Breast epithelium (tissue), 4 donors: ENCODE measurements at regions not wholly inside any gene's neighbourhood (a gene's known extent, or its start where the extent isn't known, plus 50 kb on each side); places are given as distances from the start of the nearest gene placed in this dataset.

Experiments
- DNase-seq, 2 donors: peaks; one replicate each; pipeline ENCODE4 v3.0.0-alpha.2; 2019; ENCODE audit warnings: low spot score in 2 of 2
- H3K27ac ChIP-seq, 2 donors: fragments of 200-600 bp; sonication (generic) in 1 of 2; one replicate each; pipeline ENCODE4 v1.5.1; 2016 to 2019; ENCODE audit warnings: mild to moderate bottlenecking in 1 of 2
- H3K27me3 ChIP-seq, 2 donors: fragments of 200-600 bp; sonication (generic) in 1 of 2; one replicate each; pipeline versions ENCODE4 v1.5.1 to v1.6.0; 2017 to 2019; ENCODE audit warnings: control low read depth in 1 of 2, mild to moderate bottlenecking in 1 of 2
- H3K36me3 ChIP-seq: fragments of 200-600 bp; one replicate; pipeline ENCODE4 v1.5.1; 2019
- H3K4me1 ChIP-seq, 2 donors: fragments of 200-600 bp; sonication (generic); one replicate each; pipeline ENCODE4 v1.5.1; 2016 to 2019; ENCODE audit warnings: control low read depth in 1 of 2
- H3K4me3 ChIP-seq, 3 donors: fragments of 200-600 bp; sonication (generic); 1 replicate in 2 of 3; 2 replicates in 1 of 3; pipeline ENCODE4 v1.5.1; 2016 to 2019; ENCODE audit warnings: mild to moderate bottlenecking in 3 of 3, moderate library complexity in 2 of 3
- H3K9me3 ChIP-seq, 2 donors: fragments of 200-600 bp; sonication (generic) in 1 of 2; one replicate each; pipeline ENCODE4 v1.5.1; 2016 to 2019; ENCODE audit warnings: control low read depth in 1 of 2
- POLR2A ChIP-seq: fragments of 450-650 bp; IDR thresholded peaks from one replicate; pipeline ENCODE4 v1.6.1; 2016; ENCODE audit warnings: antibody characterized with exemption, mild to moderate bottlenecking, moderate library complexity
- POLR2AphosphoS5 ChIP-seq, 3 donors: sonication (generic); formaldehyde crosslinking; IDR thresholded peaks; one replicate each; pipeline ENCODE4 v1.6.1; 2017; ENCODE audit warnings: antibody characterized with exemption in 3 of 3
- intact Hi-C: fragments of 100-400 bp; cut with DNase I; formaldehyde crosslinking; loops from one replicate; pipeline ENCODE4 v1.15.1; 2023; ENCODE audit warnings: low total_unique reads
- TF ChIP-seq, protein P1 (sequence below), 3 donors: fragments of 450-650 bp; IDR thresholded peaks; one replicate each; pipeline ENCODE4 v1.5.1; 2016 to 2017; ENCODE audit warnings: antibody characterized with exemption in 3 of 3, mild to moderate bottlenecking in 3 of 3, moderate library complexity in 3 of 3

DNA sequence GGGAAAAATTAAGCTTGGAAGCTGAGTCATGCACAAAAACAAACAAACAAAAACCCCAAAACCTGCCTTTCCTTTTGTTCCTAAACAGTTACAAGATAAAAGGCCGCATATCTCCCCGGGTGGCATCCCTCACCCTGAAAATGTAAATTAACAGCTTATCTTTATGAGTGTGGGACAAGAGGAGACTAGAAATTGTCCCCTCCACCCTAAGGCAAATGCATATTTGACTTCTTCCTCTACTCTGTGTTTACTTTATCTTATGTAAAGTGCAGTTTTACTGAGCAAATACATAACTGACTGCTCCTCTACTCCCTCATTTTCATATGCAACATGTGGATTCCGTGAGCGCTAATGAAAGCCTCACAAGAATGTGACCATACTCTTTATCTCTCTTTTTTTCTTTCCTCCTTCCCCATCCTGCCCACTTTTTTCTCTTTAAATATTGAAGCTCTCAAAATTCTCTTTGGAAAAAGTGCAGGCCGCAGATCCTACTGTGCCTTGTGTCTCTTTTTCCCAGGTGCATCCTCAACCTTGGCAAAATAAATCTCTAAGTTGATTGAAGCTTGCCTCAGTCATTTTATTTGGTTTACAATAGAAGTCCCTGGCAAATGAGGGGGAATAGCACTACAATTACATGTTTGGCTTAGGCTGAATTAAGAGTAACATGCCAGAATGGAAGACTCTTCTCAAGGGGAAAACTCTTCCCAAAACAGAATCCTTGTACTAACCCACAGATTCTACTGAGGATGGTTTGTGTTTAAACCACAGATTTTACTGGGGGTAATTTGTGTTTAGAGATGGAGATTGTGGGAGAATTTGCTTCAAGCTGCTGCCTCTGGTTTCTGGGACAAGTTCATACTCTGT is 72.7 kb upstream of the WDR72 start:
- Histone ChIP-seq H3K4me1 (no peaks in the 10 kb centered on the region), H3K9me3 (no peaks in the 10 kb centered on the region), H3K36me3 (no peaks in the 10 kb centered on the region), H3K4me3 (no peak overlapping the region), H3K27me3 (no peaks in the 10 kb centered on the region), H3K27ac (no peak overlapping the region)
- no peak for DNase-seq
- intact Hi-C loops: no loop called here
- TF ChIP-seq, protein P1, sequence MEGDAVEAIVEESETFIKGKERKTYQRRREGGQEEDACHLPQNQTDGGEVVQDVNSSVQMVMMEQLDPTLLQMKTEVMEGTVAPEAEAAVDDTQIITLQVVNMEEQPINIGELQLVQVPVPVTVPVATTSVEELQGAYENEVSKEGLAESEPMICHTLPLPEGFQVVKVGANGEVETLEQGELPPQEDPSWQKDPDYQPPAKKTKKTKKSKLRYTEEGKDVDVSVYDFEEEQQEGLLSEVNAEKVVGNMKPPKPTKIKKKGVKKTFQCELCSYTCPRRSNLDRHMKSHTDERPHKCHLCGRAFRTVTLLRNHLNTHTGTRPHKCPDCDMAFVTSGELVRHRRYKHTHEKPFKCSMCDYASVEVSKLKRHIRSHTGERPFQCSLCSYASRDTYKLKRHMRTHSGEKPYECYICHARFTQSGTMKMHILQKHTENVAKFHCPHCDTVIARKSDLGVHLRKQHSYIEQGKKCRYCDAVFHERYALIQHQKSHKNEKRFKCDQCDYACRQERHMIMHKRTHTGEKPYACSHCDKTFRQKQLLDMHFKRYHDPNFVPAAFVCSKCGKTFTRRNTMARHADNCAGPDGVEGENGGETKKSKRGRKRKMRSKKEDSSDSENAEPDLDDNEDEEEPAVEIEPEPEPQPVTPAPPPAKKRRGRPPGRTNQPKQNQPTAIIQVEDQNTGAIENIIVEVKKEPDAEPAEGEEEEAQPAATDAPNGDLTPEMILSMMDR (IDR thresholded peaks at IDR 0.05): no peak
- TF ChIP-seq POLR2A (no peak), POLR2AphosphoS5 (IDR thresholded peaks at IDR 0.05) (no peak)

DNA sequence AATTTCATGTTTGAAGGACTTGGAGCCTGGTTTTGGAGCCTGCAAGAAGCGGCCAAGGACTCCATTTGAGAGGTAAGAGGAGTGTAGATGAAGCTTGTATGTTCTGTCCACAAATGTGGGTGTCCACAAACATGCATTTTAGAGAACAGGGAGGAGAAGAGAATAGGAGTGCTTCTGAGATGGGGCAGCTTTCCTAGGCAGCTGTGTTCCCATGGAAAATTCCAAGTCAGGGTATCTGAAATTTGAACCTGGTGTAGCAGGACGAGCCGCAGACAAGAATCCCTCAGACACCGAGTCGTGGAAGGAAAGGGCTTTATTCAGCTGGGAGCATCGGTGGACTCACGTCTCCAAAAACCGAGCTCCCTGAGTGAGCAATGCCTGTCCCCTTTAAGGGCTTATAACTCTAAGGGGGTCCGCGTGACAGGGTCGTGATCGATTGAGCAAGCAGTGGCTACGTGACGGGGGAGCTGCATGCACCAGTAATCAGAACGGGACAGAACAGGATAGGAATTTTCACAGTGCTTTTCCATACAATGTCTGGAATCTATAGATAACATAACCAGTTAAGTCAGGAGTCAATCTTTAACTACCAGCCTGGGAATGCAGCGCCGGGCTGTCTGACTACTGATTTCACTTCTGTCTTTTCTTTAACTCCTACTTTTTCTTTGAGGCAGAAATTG is 71.4 kb upstream of the WDR72 start:
- intact Hi-C loops: no loop called here
- DNase-seq: no peak

DNA sequence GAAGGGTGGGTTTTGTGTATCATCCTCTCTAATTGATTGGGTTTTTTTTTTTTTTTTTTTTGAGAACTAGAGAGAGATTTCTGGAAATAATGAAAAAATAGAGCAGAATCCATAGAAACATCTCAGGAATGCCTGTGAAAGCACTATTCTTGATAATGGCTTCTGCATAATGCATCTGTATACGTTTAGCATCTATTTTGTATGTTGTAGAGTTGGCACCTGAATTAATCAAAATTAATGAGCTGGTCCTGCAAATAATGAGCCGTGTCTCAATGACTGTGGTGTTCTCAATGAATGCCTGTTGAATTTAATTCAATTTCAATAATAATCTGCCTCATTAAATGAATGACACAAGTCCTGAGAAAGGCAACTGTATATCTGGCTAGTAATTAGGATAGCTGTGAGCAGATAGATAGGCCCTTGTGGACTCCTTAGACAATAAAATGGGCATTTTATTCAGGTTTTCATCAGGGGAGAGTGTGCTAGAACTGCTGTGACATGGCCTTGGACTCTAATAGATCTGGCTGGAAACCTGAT is 70.5 kb upstream of the WDR72 start:
- no peak for TF ChIP-seq POLR2AphosphoS5 (IDR thresholded peaks at IDR 0.05)
- TF ChIP-seq, protein P1 (IDR thresholded peaks at IDR 0.05): no peak
- TF ChIP-seq POLR2A: no peak
- peaks cover 0 to 2% of the 10 kb centered on the region in 2 donors for H3K9me3 ChIP-seq
- no peak overlapping the region for H3K27ac ChIP-seq
- H3K4me3 ChIP-seq: no peak overlapping the region
- no peaks in the 10 kb centered on the region for H3K36me3 ChIP-seq
- intact Hi-C loops: loop anchor here (10.0 kb wide), 1 partner anchor 485 kb away; no protein-coding TSS in a partner anchor
- H3K27me3 ChIP-seq: no peaks in the 10 kb centered on the region
- no peak for DNase-seq
- no peaks in the 10 kb centered on the region for H3K4me1 ChIP-seq

More for the DNA sequence above, 71.4 kb upstream of the WDR72 start:
- TF ChIP-seq, protein P1 (IDR thresholded peaks at IDR 0.05): no peak
- TF ChIP-seq POLR2AphosphoS5 (IDR thresholded peaks at IDR 0.05): no peak
- no peak for TF ChIP-seq POLR2A
- no peaks in the 10 kb centered on the region for H3K4me1 ChIP-seq
- no peaks in the 10 kb centered on the region for H3K36me3 ChIP-seq
- H3K27me3 ChIP-seq: no peaks in the 10 kb centered on the region
- no peaks in the 10 kb centered on the region for H3K9me3 ChIP-seq
- no peak overlapping the region for H3K27ac ChIP-seq
- H3K4me3 ChIP-seq: no peak overlapping the region

DNA sequence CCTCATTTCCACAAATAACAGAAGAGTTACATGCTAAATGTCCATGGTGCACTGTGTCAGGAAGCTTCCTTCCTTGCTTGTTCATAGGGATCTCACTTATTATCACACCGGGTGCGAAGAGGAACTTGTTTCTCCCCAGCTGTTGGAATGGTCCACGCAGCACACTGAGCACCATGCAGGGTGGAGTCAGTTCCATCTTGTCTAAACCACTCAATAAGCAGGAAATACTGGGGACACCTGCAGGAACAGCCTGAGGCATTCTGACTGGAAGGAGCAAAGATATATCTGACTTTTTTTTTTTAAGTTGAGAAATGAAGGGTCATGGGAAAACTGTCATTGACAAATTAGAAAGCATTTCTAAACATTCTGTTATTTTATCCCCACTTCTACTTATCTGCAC is 70.0 kb upstream of the WDR72 start:
- H3K27ac ChIP-seq: no peak overlapping the region
- no peaks in the 10 kb centered on the region for H3K27me3 ChIP-seq
- TF ChIP-seq POLR2AphosphoS5 (IDR thresholded peaks at IDR 0.05) (no peak), POLR2A (no peak)
- TF ChIP-seq, protein P1 (IDR thresholded peaks at IDR 0.05): no peak
- intact Hi-C loops: loop anchor here (10.0 kb wide), 1 partner anchor 485 kb away; no protein-coding TSS in a partner anchor
- H3K36me3 ChIP-seq: no peaks in the 10 kb centered on the region
- no peak for DNase-seq
- peaks cover 0 to 7% of the 10 kb centered on the region in 2 donors for H3K9me3 ChIP-seq
- H3K4me1 ChIP-seq: no peaks in the 10 kb centered on the region
- H3K4me3 ChIP-seq: no peak overlapping the region
